B cell (primary cell): ENCODE measurements at regions not wholly inside any gene's neighbourhood (a gene's known extent, or its start where the extent isn't known, plus 50 kb on each side); places are given as distances from the start of the nearest gene placed in this dataset.

ENCODE experiments used
- ATAC-seq: fragments of 200-7000 bp; cut with Tn5 transposase; one replicate; pipeline ENCODE4 v1.10.0; 2021; ENCODE audit warnings: low read depth, mild to moderate bottlenecking, moderate number of reproducible peaks, moderate library complexity
- CTCF ChIA-PET: fragments of 350-600 bp; sonication (Branson Sonifier 250); formaldehyde crosslinking; loops from one replicate; lab custom pipeline; 2021; ENCODE audit warnings: antibody characterized with exemption, inconsistent platforms; lab: Charles Lee
- POLR2A ChIA-PET: fragments of 350-600 bp; sonication (Branson Sonifier 250); formaldehyde crosslinking; loops from one replicate; lab custom pipeline; 2021; ENCODE audit warnings: antibody characterized with exemption; lab: Charles Lee
- DNase-seq: peaks from one replicate; pipeline ENCODE4 v3.0.0; 2013
- H2AFZ ChIP-seq: 2 replicates; pipeline ENCODE4 v1.6.1; 2012; ENCODE audit warnings: mild to moderate bottlenecking, low read depth, low read length; ENCODE audit not compliant: insufficient read depth, poor library complexity, severe bottlenecking
- H3K27ac ChIP-seq, 2 donors: 1 replicate in 1 of 2; 2 replicates in 1 of 2; pipeline ENCODE4 v1.5.1; 2012 to 2013; ENCODE audit warnings: low read length in 2 of 2, mild to moderate bottlenecking in 2 of 2, moderate library complexity in 1 of 2
- H3K27me3 ChIP-seq, 4 experiments: fragments of 200-600 bp in 1 of 4; sonication (generic) in 1 of 4; replicated peaks in 1 of 4; 1 replicate in 2 of 4; 2 replicates in 2 of 4; pipeline versions ENCODE4 v1.6.1 to v1.7.0; 2013 to 2016; ENCODE audit warnings: low read length in 3 of 4, mild to moderate bottlenecking in 2 of 4, mixed read lengths in 1 of 4, moderate library complexity in 1 of 4; ENCODE audit not compliant: insufficient read depth in 4 of 4, control insufficient read depth in 3 of 4; ENCODE audit errors: control extremely low read depth in 1 of 4
- H3K36me3 ChIP-seq, 2 experiments: replicated peaks in 1 of 2; 1 replicate in 1 of 2; 2 replicates in 1 of 2; pipeline versions ENCODE4 v1.6.1 to v1.7.1; 2013; ENCODE audit warnings: low read length in 1 of 2; ENCODE audit not compliant: insufficient read depth in 2 of 2, control insufficient read depth in 1 of 2; ENCODE audit errors: control extremely low read depth in 1 of 2, extremely low read depth in 1 of 2
- H3K4me1 ChIP-seq, 2 donors: fragments of 200-600 bp in 1 of 2; sonication (generic) in 1 of 2; 1 replicate in 1 of 2; 2 replicates in 1 of 2; pipeline versions ENCODE4 v1.5.1 to v1.6.1; 2013 to 2017; ENCODE audit warnings: low read length in 2 of 2; ENCODE audit not compliant: control insufficient read depth in 2 of 2, insufficient read depth in 2 of 2
- H3K4me2 ChIP-seq: replicated peaks from 2 replicates; pipeline ENCODE3; 2012; ENCODE audit warnings: mild to moderate bottlenecking, low read depth, low read length; ENCODE audit not compliant: poor library complexity, severe bottlenecking
- H3K4me3 ChIP-seq, 5 experiments: fragments of 200-600 bp in 1 of 5; sonication (generic) in 1 of 5; 1 replicate in 3 of 5; 2 replicates in 2 of 5; pipeline versions ENCODE4 v1.5.1 to v1.7.0; 2011 to 2016; ENCODE audit warnings: low read length in 4 of 5, mild to moderate bottlenecking in 4 of 5, low read depth in 2 of 5, control low read depth in 1 of 5, moderate library complexity in 1 of 5; ENCODE audit not compliant: insufficient read depth in 1 of 5; ENCODE audit errors: control extremely low read depth in 1 of 5, extremely low read depth in 1 of 5
- H3K79me2 ChIP-seq: fragments of 200-600 bp; sonication (generic); one replicate; pipeline ENCODE4 v1.6.0; 2016; ENCODE audit warnings: low read length; ENCODE audit not compliant: control insufficient read depth, insufficient read depth
- H3K9ac ChIP-seq: fragments of 200-600 bp; sonication (generic); 2 replicates; pipeline ENCODE4 v1.6.1; 2017; ENCODE audit warnings: mild to moderate bottlenecking, low read length, moderate library complexity
- H3K9me3 ChIP-seq, 3 donors: one replicate each; pipeline versions ENCODE4 v1.6.1 to v1.7.1; 2013; ENCODE audit warnings: low read length in 2 of 3; ENCODE audit not compliant: control insufficient read depth in 2 of 3, insufficient read depth in 1 of 3; ENCODE audit errors: control extremely low read depth in 1 of 3
- H4K20me1 ChIP-seq: 2 replicates; pipeline ENCODE4 v1.6.0; 2012; ENCODE audit warnings: mild to moderate bottlenecking, low read length; ENCODE audit not compliant: insufficient read depth, control insufficient read depth, poor library complexity, severe bottlenecking
- H3K27ac Mint-ChIP-seq: one replicate; pipeline ENCODE4 v1.8.0; 2021; ENCODE audit warnings: mixed read lengths
- H3K27me3 Mint-ChIP-seq: one replicate; pipeline ENCODE4 v1.8.0; 2021; ENCODE audit warnings: mixed read lengths
- H3K4me1 Mint-ChIP-seq: one replicate; pipeline ENCODE4 v1.8.0; 2021; ENCODE audit warnings: mixed read lengths
- H3K4me3 Mint-ChIP-seq: one replicate; pipeline ENCODE4 v1.8.0; 2021; ENCODE audit warnings: mixed read lengths
- H3K9me3 Mint-ChIP-seq: one replicate; pipeline ENCODE4 v1.8.0; 2022; ENCODE audit warnings: mixed read lengths; ENCODE audit not compliant: insufficient read depth
- CTCF ChIP-seq: fragments of 200-600 bp; IDR thresholded peaks from one replicate; pipeline ENCODE4 v1.8.0; 2022; ENCODE audit warnings: antibody characterized with exemption, mild to moderate bottlenecking
- EZH2 ChIP-seq: IDR thresholded peaks from 2 replicates; pipeline ENCODE4 v1.6.1; 2012; ENCODE audit warnings: borderline replicate concordance, low read depth, mild to moderate bottlenecking, moderate library complexity, low read length; ENCODE audit not compliant: insufficient read depth, poor library complexity, severe bottlenecking
- WGBS: methylation state at CpG from one replicate; pipeline ENCODE4 v1.1.5; 2013; ENCODE audit warnings: missing lambda C conversion rate; ENCODE audit not compliant: insufficient coverage; 5-methylcytosine and 5-hydroxymethylcytosine counted together
- intact Hi-C: fragments of 100-400 bp; cut with micrococcal nuclease; formaldehyde crosslinking; loops from one replicate; pipeline ENCODE4 v1.10.0; 2022

- H3K36me3 ChIP-seq, result no peaks in the 10 kb centered on the region
Observed at GRCh38 chr9:78930281-78930680, 633.4 kb downstream of the PSAT1 start.

More at GRCh38 chr9:78930281-78930680, 633.4 kb downstream of the PSAT1 start:
- no peak overlapping the region for H2AFZ ChIP-seq
- H3K4me1 Mint-ChIP-seq, result no peaks in the 10 kb centered on the region
- no peaks in the 10 kb centered on the region for H3K9me3 ChIP-seq
- H3K4me3 Mint-ChIP-seq, result no peak overlapping the region
- H3K27ac Mint-ChIP-seq, result no peak overlapping the region
- H3K4me2 ChIP-seq, result no peak overlapping the region
- H3K79me2 ChIP-seq, result no peaks in the 10 kb centered on the region
- no peak overlapping the region for H3K27ac ChIP-seq
- H3K9me3 Mint-ChIP-seq, result no peaks in the 10 kb centered on the region
- H3K9ac ChIP-seq, result no peak overlapping the region
- H3K4me3 ChIP-seq, result no peak overlapping the region
- no peak for TF ChIP-seq CTCF
- TF ChIP-seq EZH2, result no peak
- ChIA-PET POLR2A (no interaction called here), CTCF (no interaction called here)
- ATAC-seq, result no peak
- peaks cover 5% of the 10 kb centered on the region for H3K27me3 Mint-ChIP-seq
- DNase-seq, result no peak
- no peaks in the 10 kb centered on the region for H3K4me1 ChIP-seq
- H4K20me1 ChIP-seq, result no peaks in the 10 kb centered on the region
- intact Hi-C loops, result no loop called here
- no CpG with 5 or more reads among the region's 2 CpGs for WGBS
- H3K27me3 ChIP-seq, result no peaks in the 10 kb centered on the region
